GM19438 (cell line): ENCODE measurements at regions not wholly inside any gene's neighbourhood (a gene's known extent, or its start where the extent isn't known, plus 50 kb on each side); places are given as distances from the start of the nearest gene placed in this dataset.
"Not testable (repeated sequence)": the region's sequence is repeated elsewhere in the genome, so short reads cannot be mapped to it uniquely, and the experiment has no call there.

Source experiments
- ATAC-seq: cut with Tn5 transposase; IDR thresholded peaks from one replicate; pipeline ENCODE4 v1.9.1; 2021; ENCODE audit warnings: low read depth; ENCODE audit not compliant: unreplicated experiment

DNA sequence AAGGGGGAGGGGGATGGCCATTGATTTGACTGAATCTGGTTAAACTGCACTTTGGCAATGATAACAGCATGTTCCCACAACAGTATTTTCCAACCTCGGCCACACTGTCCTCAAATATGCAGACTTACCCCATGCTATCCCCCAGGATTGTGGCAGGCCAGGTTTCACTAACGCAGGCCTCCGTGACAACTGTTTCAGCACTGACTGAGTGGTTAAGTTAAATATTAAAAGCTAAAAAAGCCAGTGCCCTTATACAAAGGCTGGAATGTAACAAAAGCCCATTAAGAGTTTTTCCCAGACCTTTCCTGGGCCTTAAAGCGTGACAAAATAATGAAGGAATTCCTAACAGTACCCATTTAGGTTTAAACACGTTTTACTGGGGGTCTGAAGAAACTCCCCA lies 202.9 kb downstream of the USP25 start:
- no peak for ATAC-seq

DNA sequence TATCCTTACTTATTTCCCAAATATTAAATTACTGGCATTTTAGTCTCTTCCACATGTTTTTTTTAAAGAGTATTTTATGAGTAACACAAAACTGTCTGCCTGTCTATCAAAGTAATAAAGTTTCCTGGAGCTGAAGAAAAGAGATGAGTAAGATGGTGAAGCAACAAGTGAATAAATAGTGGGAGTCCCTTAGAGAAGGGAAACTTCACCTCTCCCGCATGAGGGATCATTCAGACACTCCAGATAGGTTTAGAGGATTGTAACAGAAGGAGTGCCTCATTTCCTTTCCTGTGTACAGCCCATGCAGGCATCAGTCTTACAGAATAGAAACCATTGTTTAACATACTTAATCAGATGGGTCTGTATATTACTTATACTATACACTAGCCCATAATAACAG lies 205.7 kb downstream of the USP25 start:
- no peak for ATAC-seq

DNA sequence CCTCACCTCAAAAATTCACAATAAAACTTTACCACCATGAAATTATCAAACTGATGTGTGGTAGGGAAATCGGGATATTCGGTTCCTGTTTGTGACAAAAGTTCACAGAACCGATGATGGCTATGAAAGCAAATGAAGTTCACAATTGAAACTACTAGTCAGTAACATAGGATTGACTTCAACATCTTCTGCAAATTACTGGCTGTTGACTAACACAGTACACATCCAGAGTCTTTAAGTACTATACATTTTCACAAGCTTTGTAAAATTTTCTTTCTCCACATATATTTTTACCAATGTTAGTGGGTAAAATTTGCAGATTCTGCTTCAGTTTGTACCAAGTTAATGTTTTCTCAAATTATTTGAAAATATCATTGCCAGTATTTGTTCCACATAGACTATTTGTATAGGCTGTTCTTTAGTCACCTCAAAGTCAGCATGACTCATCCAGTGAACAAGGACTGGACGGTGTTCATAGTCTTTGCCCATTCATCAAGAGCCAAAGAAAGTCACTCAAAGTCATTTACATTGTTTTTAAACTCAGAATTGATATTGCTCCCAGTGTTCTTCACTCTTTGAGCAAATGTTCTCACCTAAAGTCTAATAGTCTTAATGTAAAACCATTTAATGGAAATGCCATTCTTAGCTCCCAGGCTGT lies 213.4 kb downstream of the USP25 start:
- ATAC-seq, result no peak

DNA sequence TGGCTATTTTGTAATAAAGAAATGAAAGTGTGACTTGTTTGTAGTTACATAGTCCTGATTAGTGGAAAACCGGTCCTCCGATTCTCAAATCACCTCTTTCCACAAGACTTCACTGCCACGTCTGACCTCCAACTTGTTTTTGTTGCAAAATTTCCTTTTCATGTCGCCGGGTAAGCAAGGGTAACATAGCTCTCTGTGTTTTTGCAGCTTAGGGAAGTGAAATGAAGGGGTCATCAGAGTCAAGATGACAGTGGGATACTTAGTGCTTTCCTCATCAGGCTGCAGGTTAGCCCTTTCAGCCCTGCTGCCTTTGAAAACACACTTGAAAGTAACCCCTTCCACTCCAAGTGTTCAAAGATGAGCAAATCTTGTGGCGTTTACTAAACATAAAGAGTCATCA lies 217.9 kb downstream of the USP25 start:
- no peak for ATAC-seq

DNA sequence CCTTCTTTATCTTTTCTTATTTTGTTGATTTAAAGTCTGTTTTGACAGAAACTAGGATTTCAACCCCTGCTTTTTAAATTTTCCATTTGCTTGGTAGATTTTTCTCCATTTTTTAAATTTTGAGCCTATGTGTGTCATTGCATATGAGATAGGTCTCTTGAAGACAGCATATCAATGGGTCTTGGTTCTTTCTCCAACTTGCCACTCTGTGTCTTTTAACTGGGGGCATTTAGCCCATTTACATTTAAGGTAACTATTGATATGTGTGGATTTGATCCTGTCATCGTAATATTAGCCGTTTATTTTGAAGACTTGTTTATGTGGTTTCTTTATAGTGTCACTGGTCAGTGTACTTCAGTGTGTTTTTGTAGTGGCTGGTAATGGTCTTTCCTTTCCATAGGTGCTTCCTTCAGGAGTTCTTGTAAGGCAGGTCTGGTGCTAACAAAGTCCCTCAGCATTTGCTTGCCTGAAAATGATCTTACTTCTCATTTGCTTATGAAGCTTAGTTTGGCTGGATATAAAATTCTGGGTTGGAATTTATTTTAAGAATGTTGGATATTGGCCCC lies 223.9 kb downstream of the USP25 start:
- ATAC-seq, result no peak

DNA sequence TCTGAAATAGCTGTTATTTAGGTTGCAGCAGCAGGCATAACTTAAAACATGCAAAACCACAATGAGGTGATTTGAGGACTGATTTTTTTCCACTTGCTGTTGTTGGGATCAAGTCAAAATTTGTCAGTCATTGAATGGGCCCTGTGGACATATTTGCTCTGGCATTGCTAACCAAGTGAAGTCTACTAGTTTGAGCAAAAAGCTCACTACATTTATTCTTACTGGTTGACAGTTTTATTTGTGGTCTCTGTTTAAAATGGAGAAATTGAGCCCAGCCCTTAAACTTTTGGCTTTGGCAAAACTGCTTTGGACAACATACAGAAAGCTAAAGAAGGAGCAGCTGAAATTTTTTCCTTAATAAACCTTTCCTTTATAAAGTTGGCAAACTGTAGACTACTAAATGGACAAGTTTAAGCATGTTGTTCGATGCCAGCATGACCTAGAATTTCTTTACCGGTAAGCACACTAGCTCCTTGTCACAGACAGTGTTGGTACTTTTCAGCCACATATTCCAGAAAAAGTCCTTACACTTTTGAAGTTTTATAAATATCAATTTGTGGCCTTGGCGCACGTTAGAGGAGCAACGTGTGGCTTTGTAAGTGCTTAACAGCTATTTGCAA lies 234.6 kb downstream of the USP25 start:
- ATAC-seq, result no peak

DNA sequence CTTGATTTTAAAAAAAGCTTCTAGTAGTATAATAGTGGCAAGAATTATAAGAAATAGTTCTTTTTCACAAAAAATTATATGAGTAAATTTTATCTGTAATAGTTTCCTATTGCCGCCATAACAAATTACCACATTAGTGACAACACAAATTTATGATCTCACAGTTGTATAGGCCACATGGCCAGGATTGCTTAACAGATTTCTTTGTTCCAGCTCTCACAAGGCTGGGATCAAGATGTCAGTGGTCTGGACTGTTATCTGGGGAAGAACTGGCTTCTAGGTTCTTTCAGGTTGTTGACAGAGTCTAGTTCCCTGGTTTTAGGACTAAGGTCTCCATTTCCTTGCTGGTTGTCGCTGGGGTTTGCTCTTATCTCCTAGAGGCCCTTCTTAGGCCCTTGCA lies 236.4 kb downstream of the USP25 start:
- ATAC-seq, result no peak

DNA sequence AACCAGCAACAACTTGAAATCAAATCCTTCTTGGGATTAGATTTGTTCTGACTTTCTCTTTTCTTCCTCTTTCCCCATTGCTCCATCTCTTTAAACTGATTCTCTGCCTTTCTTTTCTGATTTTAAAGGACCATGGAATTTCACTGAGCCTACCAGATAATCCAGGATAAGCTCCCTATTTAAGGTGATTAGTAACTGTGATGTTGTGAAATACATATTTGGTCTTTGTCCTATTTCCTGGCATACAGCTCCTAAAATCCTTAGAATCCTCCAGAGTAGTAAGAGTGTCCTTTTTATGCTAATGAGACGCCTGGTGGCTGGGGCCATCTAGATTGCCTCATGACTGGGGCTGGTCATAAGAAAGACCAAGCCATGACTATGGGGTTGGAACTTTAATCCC lies 236.9 kb downstream of the USP25 start:
- ATAC-seq, result no peak

DNA sequence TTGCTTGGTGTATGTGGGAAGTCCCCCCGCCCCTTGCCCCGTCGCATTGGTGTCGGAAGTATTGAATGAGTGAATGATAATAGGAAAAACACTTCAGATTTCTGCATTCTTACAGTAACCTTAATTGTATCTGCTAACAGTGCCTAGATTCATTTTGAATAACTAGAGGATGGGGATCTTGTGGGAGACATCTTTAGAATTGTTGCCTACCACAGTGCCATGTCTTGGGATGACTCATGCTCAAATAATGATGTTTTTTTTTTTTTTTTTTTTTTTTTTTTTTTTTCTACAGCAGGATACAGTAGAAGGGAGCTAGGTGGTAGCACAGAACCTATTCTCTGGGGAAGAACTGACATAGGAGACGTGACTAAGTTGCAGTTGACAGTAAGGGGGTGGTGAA lies 237.9 kb downstream of the USP25 start:
- no peak for ATAC-seq

DNA sequence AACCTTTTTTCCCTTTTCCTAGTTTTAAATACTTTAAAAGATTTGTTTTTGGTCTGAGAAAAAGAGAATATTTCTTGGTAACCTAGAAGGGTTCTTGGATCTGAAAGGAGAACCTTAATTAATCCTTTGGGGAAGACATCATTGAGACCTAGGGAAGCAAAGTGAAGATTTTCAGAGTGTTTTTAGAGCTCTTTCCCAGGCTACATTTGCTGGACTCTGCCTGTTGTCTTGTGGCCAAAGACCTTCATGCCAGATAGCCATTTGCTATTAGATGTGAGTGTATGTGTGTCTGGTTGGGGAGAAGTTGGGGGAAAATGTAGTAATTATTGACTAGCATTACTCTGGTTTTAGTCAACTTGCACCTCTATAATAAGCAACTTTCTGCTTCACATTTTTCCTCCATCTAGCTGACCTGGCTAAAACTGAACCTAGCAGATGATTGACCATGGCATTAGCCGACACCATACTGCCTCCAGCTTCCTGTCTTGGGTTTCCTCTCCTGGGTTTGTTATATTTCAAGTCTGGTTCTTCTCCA lies 239.1 kb downstream of the USP25 start:
- ATAC-seq, result no peak

DNA sequence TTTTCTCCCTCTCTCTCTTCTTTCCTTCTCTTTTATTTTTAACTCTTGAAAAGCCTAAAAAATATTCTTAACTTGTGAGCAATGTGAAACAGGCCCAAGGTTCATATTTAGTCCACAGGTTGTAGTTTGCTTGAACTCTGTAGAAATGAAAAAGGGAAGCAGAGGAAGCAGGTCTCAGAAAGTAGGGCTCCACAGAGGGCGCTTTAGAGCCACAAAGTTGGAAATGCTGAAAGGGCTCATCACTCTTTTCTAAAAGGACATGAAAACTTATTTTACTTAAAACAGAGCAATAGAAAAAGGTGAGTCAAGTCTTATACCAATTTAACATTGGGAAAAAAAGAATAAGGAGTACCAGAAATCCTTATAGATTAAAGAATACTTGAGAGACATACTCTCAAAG lies 247.0 kb downstream of the USP25 start:
- no peak for ATAC-seq

DNA sequence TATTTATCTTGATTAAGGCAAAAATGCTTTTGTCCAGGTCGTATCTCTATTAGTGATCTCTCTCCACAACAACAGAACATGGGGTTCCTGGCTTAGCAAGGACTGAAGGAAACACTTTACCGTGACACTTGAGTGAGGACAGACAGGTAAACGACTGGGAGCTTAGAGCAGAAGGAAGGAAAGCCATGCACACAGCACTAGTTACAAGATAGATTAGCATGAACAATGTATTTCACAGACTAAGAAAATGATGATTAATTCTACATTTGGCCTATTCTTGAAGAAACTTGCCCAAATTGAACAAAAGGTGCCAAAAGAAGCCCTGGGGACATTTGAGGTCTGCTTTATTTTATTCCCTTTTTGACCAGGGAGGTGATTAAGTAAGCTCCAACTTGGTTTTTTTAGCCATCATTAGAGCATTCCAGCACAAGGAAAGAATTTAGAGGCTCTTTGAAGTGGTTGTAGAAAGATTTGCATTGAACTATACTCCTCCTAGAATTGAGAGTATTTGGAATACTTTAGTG lies 248.5 kb downstream of the USP25 start:
- no peak for ATAC-seq

DNA sequence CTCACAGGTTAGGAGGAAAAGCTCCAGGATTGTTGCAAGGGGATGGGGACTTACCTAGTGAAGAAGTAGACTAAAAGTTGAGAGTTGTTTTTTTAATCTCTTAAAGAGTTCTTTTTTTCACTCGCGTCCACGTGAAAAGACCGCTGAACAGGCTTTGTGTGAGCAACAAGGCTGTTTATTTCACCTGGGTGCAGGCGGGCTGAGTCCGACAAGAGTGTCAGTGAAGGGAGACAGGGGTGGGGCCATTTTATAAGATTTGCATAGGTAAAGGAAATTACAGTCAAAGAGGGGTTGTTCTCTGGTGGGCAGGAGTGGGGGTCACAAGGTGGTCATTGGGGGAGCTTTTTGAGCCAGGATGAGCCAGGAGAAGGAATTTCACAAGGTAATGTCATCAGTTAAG lies 249.7 kb downstream of the USP25 start:
- not testable (repeated sequence) for ATAC-seq

DNA sequence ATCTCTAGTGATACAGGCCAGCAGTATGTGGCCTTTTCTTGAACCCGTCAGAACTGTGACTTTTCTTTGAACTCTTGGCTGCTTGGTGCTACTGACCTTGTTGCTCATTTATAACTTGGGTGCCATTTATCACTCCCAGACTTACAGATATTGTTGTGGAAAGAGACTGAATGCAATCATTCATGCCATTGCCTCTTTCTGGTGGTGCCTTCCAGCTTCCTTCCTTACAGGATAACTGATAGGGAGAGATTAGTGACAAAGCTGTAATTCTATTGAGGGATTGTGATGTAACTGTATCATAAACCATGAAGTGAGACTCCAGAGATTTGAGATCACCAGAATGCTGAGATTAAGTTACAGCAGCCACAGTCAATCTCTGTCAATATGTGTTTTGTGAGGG lies 256.5 kb downstream of the USP25 start:
- ATAC-seq, result no peak

DNA sequence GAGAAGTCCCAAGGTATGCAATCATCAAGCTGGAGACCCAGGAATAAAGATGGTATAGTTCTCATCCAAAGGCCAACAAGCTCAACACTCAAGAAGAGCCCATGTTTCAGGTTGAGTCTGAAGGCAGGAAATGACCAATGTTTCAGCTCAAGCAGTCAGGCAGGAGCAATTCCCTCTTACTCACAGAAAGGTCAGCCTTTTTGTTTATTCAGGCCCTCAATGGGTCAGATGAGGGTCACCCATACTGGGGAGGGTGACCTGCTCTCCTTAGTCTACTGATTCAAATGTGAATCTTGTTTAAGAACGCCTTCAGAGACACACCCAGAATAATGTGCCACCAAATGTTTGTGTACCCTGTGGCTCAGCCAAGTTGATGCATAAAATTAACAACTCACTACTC lies 262.4 kb downstream of the USP25 start:
- ATAC-seq, result no peak

DNA sequence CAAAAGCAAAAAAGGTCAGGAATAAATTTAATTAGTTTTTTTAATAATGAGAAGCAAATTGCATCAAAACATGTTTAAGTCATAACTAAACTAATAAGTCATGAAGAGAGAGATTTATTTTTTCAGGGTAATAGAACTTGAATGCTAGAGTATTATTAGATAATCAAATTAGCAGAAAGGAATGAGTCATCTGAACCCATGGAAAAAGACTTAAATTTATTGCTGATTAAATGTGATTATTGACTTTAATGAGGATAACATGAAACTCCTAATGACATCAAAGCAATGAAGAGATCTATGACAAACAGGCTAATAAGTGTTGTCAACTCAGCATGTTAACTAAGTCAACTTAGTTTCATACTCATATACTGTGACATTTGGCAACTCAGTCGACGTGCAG lies 264.2 kb downstream of the USP25 start:
- no peak for ATAC-seq

DNA sequence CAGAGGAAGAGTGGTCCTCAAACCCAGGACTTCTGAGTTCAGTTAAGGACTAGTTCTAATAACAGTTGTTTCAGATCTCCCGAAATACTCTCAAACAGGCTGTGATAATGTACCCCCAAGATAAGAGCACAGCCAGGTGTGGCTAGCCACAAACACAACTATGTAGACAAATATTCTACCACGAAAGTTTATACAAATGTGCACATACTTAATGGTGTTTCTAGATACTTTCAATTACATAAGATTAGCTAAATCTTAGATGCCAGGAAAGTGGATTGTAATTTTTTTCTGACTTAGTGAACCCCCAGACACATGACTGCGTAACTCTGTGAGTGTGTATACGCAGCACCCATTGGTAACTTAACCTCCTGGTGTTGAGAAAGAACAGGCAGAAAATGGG lies 270.0 kb downstream of the USP25 start:
- ATAC-seq, result no peak

DNA sequence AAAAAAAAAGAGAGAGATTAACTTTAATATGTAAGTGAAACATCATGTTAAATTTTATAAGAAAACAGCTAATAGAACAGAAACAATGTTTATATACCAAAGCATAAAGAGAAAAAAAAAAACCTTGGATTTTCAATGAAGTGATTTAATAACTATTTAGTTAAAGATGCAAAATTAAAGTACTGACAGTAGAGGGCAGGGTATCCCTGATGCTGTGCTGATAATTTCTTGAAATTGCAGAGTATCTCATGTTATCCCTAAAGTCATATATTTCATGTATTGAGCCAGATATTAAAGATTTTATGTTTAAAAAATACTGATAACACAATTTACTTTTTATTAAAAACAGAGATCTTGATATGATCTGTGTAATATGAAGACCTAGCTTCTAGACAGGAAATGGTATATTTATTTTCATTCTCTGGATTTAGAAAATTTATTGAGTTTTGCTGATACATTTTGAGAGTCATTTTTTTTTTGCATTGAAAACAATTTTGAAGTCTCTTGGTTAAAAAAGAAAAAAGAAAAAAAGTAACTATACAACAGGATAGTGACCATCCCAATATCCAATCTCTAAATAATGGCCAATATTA lies 273.2 kb downstream of the USP25 start:
- ATAC-seq, result no peak

DNA sequence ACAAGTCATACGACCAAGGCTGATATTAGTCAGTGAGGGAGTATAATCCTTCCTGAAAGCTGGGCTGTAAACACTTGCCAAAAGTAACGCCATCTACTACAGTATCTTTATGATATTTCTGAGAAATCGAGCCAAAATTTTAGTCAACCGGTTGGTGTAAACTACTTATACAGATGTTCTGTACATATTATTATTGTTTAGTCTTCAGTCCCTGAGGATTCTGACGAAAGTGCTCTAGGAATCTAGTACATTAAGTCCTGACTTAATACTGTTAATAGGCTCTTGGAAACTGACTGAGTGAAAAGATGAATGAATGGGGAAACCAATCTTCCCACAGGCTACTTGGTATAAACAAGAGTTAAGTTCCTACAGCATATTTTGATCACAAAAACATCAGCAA lies 274.3 kb downstream of the USP25 start:
- no peak for ATAC-seq

DNA sequence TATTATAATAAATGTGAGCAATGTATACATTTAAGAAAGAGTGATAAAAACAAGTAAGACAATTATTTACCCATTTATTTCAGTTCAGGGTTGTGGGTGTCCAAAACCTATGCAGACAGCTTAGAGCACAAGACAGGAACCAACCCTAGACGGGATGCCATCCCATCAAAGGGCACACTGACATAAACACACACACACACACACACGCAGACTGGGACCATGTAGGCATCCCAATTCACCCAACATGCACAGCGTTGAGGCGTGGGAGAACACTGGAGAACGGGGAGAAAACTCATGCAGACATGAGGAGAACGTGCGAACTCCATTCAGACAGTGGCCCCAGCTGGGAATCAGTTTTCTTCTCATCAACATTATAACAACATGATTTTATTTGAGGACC lies 274.7 kb downstream of the USP25 start:
- no peak for ATAC-seq

DNA sequence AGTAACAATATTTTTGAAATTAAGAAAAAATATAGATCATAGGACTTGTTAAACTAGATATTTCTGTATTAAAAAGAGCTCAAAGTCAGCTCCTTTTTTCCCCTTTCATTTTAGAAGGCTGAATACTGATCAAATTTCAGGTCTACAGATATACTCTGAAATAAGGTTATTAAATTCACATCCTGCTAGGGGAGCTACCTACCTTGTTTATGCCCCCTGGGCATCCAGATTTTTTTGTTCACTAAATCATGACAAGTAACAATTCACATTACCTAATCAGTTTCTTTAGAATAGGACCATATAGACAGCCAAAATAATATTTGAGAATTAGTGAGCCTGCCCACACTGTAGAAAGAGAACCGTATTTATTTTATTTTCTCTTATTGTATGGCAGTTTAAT lies 276.2 kb downstream of the USP25 start:
- no peak for ATAC-seq

DNA sequence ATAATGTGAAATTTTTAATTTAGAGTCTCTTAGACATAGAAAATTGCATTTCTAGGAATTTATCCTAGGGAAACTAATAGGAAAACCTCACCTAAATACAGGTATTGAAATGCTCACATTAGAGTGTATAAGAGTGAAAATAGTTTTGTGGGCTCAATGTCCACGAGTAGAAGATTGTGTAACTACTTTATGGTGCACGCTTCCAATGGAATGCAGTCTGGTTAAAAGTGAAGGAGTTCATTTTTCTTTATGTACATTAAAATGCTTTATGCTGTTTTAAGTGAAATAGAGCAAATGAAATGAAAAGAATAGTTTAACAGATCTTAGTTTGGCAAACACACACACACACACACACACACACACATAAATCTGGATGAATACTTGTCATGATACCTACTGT lies 278.2 kb downstream of the USP25 start:
- no peak for ATAC-seq
